MM.1S (cell line): ENCODE measurements at regions not wholly inside any gene's neighbourhood (a gene's known extent, or its start where the extent isn't known, plus 50 kb on each side); places are given as distances from the start of the nearest gene placed in this dataset.
A peak's percentile ranks its signal among the peaks of the same experiment; 100 is the strongest.
"Not testable (repeated sequence)": the region's sequence is repeated elsewhere in the genome, so short reads cannot be mapped to it uniquely, and the experiment has no call there.

ENCODE experiments used
- DNase-seq: peaks from one replicate; pipeline ENCODE4 v3.0.0-alpha.2; 2015
- H2AFZ ChIP-seq: fragments of 300-600 bp; sonication (generic); 2 replicates; pipeline ENCODE4 v1.6.0; 2016; ENCODE audit warnings: antibody characterized with exemption, low read length
- H3F3A ChIP-seq: fragments of 300-600 bp; sonication (generic); 2 replicates; pipeline ENCODE4 v1.6.1; 2016; ENCODE audit warnings: mild to moderate bottlenecking, antibody characterized with exemption, low read length, moderate library complexity, mixed read lengths; ENCODE audit not compliant: insufficient read depth
- H3K27ac ChIP-seq: fragments of 300-600 bp; sonication (generic); 2 replicates; pipeline ENCODE4 v1.5.1; 2016; ENCODE audit warnings: mild to moderate bottlenecking, low read length
- H3K27me3 ChIP-seq: fragments of 300-600 bp; sonication (generic); replicated peaks from 2 replicates; pipeline ENCODE4 v1.6.0; 2016; ENCODE audit warnings: low read length; ENCODE audit not compliant: insufficient read depth
- H3K36me3 ChIP-seq: fragments of 300-600 bp; sonication (generic); replicated peaks from 2 replicates; pipeline ENCODE4 v1.6.1; 2016; ENCODE audit warnings: mild to moderate bottlenecking, low read length, mixed read lengths; ENCODE audit not compliant: insufficient read depth
- H3K4me1 ChIP-seq: fragments of 300-600 bp; sonication (generic); 2 replicates; pipeline ENCODE4 v1.6.1; 2016; ENCODE audit warnings: low read length, mixed read lengths
- H3K4me2 ChIP-seq: fragments of 300-600 bp; sonication (generic); 2 replicates; pipeline ENCODE4 v1.6.0; 2016; ENCODE audit warnings: low read depth, low read length
- H3K4me3 ChIP-seq: fragments of 300-600 bp; sonication (generic); 2 replicates; pipeline ENCODE4 v1.5.1; 2016; ENCODE audit warnings: low read length, mixed read lengths
- H3K79me2 ChIP-seq: fragments of 300-600 bp; sonication (generic); 2 replicates; pipeline ENCODE4 v1.6.1; 2016; ENCODE audit warnings: mixed run types, low read length, mixed read lengths
- H3K9ac ChIP-seq: fragments of 300-600 bp; sonication (generic); 2 replicates; pipeline ENCODE4 v1.6.1; 2016; ENCODE audit warnings: low read length, mixed read lengths
- H3K9me2 ChIP-seq: fragments of 300-600 bp; sonication (generic); replicated peaks from 2 replicates; pipeline ENCODE4 v1.6.1; 2016; ENCODE audit warnings: mild to moderate bottlenecking, low read length, mixed read lengths; ENCODE audit not compliant: insufficient read depth
- H3K9me3 ChIP-seq: fragments of 300-600 bp; sonication (generic); replicated peaks from 2 replicates; pipeline ENCODE4 v1.6.1; 2016; ENCODE audit warnings: mild to moderate bottlenecking, low read length, mixed read lengths; ENCODE audit not compliant: insufficient read depth
- H4K20me1 ChIP-seq: fragments of 300-600 bp; sonication (generic); 2 replicates; pipeline ENCODE4 v1.6.1; 2016; ENCODE audit warnings: mild to moderate bottlenecking, low read length, moderate library complexity, mixed read lengths; ENCODE audit not compliant: insufficient read depth
- EZH2 ChIP-seq: fragments of 300-600 bp; sonication (generic); optimal IDR thresholded peaks from 2 replicates; pipeline ENCODE3; 2017; ENCODE audit warnings: low read depth, mild to moderate bottlenecking, antibody characterized with exemption, low read length, mixed read lengths
- EZH2phosphoT487 ChIP-seq: fragments of 300-600 bp; sonication (generic); IDR thresholded peaks from 2 replicates; pipeline ENCODE4 v1.6.1; 2018; ENCODE audit warnings: antibody characterized with exemption, low read length
- TF ChIP-seq, protein P1 (sequence below): fragments of 300-600 bp; sonication (generic); IDR thresholded peaks from 2 replicates; pipeline ENCODE4 v1.5.1; 2016; ENCODE audit warnings: antibody characterized with exemption, low read length, mixed read lengths

DNA sequence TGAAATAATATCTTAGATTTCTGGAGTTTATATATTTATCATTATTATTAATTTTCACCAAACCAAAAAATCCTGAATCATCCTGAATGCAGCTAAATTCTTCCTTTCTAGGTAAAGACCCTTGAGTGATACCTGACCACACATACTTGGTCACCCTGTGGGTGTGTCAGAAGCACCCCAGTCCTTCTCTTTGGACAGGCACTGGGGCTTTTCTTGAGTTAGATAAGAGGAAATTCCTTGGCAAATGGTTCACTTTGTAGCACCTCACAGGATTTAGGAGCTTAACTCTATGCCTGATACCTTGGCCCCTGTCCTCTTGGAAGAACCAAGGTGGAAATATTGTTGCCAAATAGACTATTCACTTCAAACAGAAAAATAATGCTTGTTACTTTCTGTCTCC lies 69.6 kb upstream of the PNPLA4 start:
- DNase-seq = no peak
- H3K9me2 ChIP-seq = no peaks in the 10 kb centered on the region
- no peaks in the 10 kb centered on the region for H3K9me3 ChIP-seq
- TF ChIP-seq EZH2 = no peak
- TF ChIP-seq, protein P1, sequence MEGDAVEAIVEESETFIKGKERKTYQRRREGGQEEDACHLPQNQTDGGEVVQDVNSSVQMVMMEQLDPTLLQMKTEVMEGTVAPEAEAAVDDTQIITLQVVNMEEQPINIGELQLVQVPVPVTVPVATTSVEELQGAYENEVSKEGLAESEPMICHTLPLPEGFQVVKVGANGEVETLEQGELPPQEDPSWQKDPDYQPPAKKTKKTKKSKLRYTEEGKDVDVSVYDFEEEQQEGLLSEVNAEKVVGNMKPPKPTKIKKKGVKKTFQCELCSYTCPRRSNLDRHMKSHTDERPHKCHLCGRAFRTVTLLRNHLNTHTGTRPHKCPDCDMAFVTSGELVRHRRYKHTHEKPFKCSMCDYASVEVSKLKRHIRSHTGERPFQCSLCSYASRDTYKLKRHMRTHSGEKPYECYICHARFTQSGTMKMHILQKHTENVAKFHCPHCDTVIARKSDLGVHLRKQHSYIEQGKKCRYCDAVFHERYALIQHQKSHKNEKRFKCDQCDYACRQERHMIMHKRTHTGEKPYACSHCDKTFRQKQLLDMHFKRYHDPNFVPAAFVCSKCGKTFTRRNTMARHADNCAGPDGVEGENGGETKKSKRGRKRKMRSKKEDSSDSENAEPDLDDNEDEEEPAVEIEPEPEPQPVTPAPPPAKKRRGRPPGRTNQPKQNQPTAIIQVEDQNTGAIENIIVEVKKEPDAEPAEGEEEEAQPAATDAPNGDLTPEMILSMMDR = no peak
- TF ChIP-seq EZH2phosphoT487 = no peak
- no peak overlapping the region for H2AFZ ChIP-seq
- H3K79me2 ChIP-seq = no peaks in the 10 kb centered on the region
- no peak overlapping the region for H3K4me2 ChIP-seq
- H3K36me3 ChIP-seq = no peaks in the 10 kb centered on the region
- H3K27me3 ChIP-seq = no peaks in the 10 kb centered on the region
- H3K4me3 ChIP-seq = no peak overlapping the region
- H3F3A ChIP-seq = no peaks in the 10 kb centered on the region
- no peak overlapping the region for H3K9ac ChIP-seq
- no peaks in the 10 kb centered on the region for H4K20me1 ChIP-seq
- H3K4me1 ChIP-seq = no peaks in the 10 kb centered on the region
- H3K27ac ChIP-seq = no peak overlapping the region

DNA sequence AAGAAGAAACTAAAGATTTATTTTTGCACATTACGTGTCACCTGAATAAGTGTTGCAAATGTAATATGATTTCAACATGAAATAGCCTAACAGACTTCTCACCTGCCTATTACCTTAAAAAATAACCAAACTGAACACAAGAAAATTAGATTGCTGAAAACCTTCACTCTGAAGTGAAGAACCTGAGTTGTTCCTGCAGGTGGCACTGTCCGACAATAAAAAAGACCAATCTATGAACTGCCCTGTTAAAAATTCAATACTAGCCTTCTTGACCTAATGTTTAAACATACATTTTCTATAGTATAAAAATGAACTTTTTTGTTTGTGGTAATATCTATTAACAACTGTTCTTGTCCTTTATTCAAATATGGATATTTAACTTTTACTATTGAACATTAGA lies 69.2 kb upstream of the PNPLA4 start:
- TF ChIP-seq EZH2phosphoT487 = no peak
- no peak for TF ChIP-seq EZH2
- TF ChIP-seq, protein P1 = peak; percentile 47
- Histone ChIP-seq H4K20me1 (no peaks in the 10 kb centered on the region), H3K36me3 (no peaks in the 10 kb centered on the region), H3K9ac (no peak overlapping the region), H3K9me3 (no peaks in the 10 kb centered on the region), H3F3A (no peaks in the 10 kb centered on the region), H3K27me3 (no peaks in the 10 kb centered on the region), H3K4me1 (no peaks in the 10 kb centered on the region), H3K4me3 (no peak overlapping the region), H3K79me2 (no peaks in the 10 kb centered on the region), H3K4me2 (no peak overlapping the region), H2AFZ (no peak overlapping the region), H3K9me2 (no peaks in the 10 kb centered on the region), H3K27ac (no peak overlapping the region)
- DNase-seq = peak; percentile 28

DNA sequence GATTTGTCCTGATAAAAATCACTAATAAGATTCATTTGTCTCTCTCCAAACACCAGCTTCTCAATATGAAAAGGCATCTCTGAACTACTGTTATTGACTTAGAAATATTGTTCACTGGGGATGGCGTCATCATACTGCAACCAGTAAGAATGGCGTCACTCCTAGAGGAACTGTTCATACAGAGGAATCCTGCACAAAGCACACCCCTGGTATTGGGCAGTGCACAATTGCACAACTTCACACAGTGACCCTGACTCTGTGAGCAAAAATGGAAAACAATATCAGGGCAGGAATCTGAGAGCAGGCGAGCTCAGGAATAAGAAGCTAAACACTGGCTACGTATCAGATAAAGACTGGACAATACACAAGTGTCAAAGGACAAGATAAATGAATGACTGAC lies 66.7 kb upstream of the PNPLA4 start:
- no peaks in the 10 kb centered on the region for H3K9me2 ChIP-seq
- no peak overlapping the region for H2AFZ ChIP-seq
- H3F3A ChIP-seq = no peaks in the 10 kb centered on the region
- H3K4me1 ChIP-seq = no peaks in the 10 kb centered on the region
- DNase-seq = no peak
- no peak overlapping the region for H3K4me2 ChIP-seq
- H3K9ac ChIP-seq = no peak overlapping the region
- H3K27ac ChIP-seq = no peak overlapping the region
- H3K9me3 ChIP-seq = no peaks in the 10 kb centered on the region
- no peaks in the 10 kb centered on the region for H3K79me2 ChIP-seq
- no peaks in the 10 kb centered on the region for H3K27me3 ChIP-seq
- no peaks in the 10 kb centered on the region for H4K20me1 ChIP-seq
- TF ChIP-seq EZH2phosphoT487 = no peak
- H3K4me3 ChIP-seq = no peak overlapping the region
- H3K36me3 ChIP-seq = no peaks in the 10 kb centered on the region

DNA sequence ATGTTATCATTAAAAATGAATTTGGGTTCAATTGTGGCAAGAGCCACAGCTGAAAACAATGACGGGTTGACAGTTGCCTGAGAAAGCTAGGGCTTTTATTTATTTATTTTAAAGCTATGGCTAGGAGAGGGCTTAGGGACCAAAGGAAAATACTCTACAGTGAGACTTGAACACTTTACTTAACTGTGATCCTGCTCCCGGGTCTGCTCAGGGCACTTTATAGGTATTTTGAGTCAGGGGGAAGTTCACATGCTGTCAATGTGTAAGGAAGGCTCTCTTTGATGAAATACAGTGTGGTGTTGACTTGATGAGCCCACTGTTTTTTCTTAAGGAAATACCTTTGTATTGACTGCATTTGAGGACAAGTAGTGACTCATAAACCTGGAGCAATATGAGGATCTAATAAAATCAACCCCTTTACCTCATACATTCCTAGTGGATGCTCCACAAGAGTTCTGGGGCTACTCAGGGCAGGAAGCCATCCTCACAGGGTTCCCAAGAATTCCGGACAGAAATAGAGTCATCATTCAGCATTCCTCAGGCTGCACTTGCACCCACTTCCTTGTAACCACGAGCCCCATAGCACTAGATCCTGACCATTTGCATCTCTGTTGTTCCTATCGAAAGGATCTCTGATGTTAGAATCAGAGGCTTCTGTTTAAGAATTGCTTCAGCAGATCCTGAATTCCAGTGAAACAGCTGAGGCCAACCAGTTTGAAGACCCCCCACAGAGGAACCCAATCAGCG lies 61.0 kb upstream of the PNPLA4 start:
- not testable (repeated sequence) for H4K20me1 ChIP-seq, H3K4me2 ChIP-seq, H2AFZ ChIP-seq, DNase-seq, H3K9ac ChIP-seq, H3K79me2 ChIP-seq, H3K4me3 ChIP-seq, H3K9me2 ChIP-seq, H3K9me3 ChIP-seq, H3K27ac ChIP-seq, H3F3A ChIP-seq, H3K36me3 ChIP-seq, H3K27me3 ChIP-seq, H3K4me1 ChIP-seq
